ENCODE measurements at regions not wholly inside any gene's neighbourhood (a gene's known extent, or its start where the extent isn't known, plus 50 kb on each side); places are given as distances from the start of the nearest gene placed in this dataset.
"Not testable (repeated sequence)": the region's sequence is repeated elsewhere in the genome, so short reads cannot be mapped to it uniquely, and the experiment has no call there.

DNA sequence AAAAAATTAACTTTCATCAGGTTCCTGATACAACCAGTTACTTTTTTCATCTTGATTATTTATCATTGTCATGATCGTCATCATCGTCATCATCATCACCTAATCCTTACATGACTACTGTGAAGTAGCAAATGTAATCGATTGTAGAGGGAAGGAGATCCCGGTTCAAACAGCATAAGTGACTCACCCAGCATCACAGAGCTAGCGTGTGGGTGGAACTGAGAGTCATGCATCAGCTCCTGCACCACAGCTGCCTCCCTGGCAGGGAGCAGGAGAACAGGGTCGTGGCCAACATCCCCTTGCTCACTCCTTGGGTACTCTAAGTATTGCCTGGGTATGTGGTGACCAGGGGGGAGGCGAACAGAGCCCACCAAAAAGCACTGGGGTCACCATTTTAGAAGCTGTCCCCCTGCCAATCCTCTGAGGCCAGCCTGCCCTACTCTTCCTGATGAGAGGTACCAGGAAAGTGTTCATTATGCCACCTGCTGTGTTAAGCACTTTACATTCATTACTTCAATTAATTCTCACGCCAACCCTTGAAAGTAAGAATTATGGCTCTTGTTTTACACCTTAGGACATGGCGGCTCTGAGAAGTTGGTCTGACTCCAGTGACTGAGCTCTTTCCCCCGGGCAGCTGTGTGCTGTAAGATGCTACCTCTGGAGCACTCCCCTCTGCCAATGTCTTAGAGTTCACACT, 425.2 kb downstream of the CD83 start:
- Histone ChIP-seq H3K27ac (ENCODE audit: low read length) (no peak overlapping the region), H3K36me3 (ENCODE audit: control insufficient read depth, low read depth, low read length) (no peaks in the 10 kb centered on the region), H3K27me3 (ENCODE audit: control insufficient read depth, insufficient read depth, low read length) (no peaks in the 10 kb centered on the region), H3K9ac (ENCODE audit: low read length) (no peak overlapping the region), H3K9me3 (ENCODE audit: control insufficient read depth, low read depth, low read length) (no peaks in the 10 kb centered on the region), H3K4me1 (ENCODE audit: control insufficient read depth, low read depth, low read length) (peaks cover 14% of the 10 kb centered on the region), H3K4me3 (ENCODE audit: low read length) (no peak overlapping the region)

DNA sequence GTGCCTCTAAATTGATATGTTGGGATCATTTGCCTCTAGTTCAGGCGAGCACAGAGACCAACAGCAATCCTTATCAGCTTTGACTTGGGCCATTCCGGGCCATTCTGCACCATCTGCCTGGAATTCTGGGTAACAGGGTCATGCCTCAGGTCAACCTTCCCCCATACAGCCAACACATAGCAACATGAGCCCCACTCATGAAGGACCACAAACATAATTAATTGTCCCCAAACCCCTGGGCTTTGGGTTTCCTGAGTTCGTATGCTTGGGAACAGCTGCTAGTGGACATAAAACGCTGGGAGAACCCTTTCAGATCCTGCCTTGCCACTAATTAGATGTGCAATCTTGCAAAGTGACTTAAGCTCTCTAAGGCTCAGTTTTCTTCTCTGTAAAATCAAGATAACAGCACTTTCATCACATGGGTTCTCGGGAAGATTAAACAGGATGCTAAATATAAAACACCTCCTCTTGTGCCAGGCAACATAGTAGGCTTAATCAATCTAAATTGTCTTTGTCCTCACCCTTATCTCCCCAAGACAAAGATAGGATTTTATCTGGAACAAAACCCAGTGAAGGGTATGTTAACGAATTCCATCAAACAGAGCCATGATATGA, 426.5 kb downstream of the CD83 start:
- H3K9me3 ChIP-seq (ENCODE audit: control insufficient read depth, low read depth, low read length) = no peaks in the 10 kb centered on the region
- H3K27me3 ChIP-seq (ENCODE audit: control insufficient read depth, insufficient read depth, low read length) = no peaks in the 10 kb centered on the region
- H3K36me3 ChIP-seq (ENCODE audit: control insufficient read depth, low read depth, low read length) = no peaks in the 10 kb centered on the region
- H3K4me3 ChIP-seq (ENCODE audit: low read length) = no peak overlapping the region
- H3K9ac ChIP-seq (ENCODE audit: low read length) = no peak overlapping the region
- H3K27ac ChIP-seq (ENCODE audit: low read length) = no peak overlapping the region
- H3K4me1 ChIP-seq (ENCODE audit: control insufficient read depth, low read depth, low read length) = peaks cover 14% of the 10 kb centered on the region

DNA sequence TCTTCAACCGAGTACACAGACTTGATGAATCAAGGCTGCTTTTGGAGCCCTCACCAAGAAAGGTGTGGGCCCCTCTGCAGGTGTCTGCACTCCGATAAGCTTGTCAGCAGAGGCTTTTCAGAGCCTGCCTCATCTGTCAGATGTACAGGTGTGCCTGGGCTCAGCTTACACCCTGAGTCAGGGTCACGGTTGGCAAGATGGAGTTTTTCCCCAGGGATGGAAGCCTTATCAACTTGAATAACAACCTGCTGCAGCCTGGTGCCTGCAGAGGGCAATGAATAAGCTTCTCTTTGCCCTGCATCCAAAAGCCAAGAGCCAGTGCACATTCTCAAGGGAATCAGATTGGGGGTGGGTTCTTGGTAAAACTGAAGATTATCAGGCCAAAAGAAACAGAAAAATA, 427.1 kb downstream of the CD83 start:
- H3K27ac ChIP-seq (ENCODE audit: low read length) = no peak overlapping the region
- H3K9ac ChIP-seq (ENCODE audit: low read length) = no peak overlapping the region
- H3K27me3 ChIP-seq (ENCODE audit: control insufficient read depth, insufficient read depth, low read length) = no peaks in the 10 kb centered on the region
- H3K4me3 ChIP-seq (ENCODE audit: low read length) = no peak overlapping the region
- H3K36me3 ChIP-seq (ENCODE audit: control insufficient read depth, low read depth, low read length) = no peaks in the 10 kb centered on the region
- H3K4me1 ChIP-seq (ENCODE audit: control insufficient read depth, low read depth, low read length) = peaks cover 18% of the 10 kb centered on the region
- H3K9me3 ChIP-seq (ENCODE audit: control insufficient read depth, low read depth, low read length) = no peaks in the 10 kb centered on the region

DNA sequence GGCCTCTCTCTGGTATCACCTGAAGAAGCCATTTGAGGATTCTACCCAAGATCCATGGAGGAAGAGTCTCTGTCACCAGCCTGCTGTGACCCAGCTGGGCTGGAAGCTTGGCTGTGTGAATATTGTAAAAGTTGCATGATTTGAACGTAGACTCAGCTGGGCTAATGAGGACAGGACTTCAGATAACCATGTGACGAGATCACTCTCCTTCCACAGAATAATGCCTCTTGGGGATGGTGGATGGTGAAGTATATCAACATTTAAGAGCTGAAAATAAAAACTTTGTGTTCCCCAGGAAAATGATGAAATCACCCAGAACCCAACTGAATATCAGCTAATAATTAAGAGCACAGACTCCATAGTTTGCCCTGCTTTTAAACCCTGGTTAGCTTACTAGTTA, 427.9 kb downstream of the CD83 start:
- H3K27me3 ChIP-seq (ENCODE audit: control insufficient read depth, insufficient read depth, low read length) = no peaks in the 10 kb centered on the region
- H3K9me3 ChIP-seq (ENCODE audit: control insufficient read depth, low read depth, low read length) = no peaks in the 10 kb centered on the region
- H3K36me3 ChIP-seq (ENCODE audit: control insufficient read depth, low read depth, low read length) = no peaks in the 10 kb centered on the region
- no peak overlapping the region for H3K9ac ChIP-seq (ENCODE audit: low read length)
- H3K27ac ChIP-seq (ENCODE audit: low read length) = no peak overlapping the region
- H3K4me1 ChIP-seq (ENCODE audit: control insufficient read depth, low read depth, low read length) = peaks cover 16% of the 10 kb centered on the region
- no peak overlapping the region for H3K4me3 ChIP-seq (ENCODE audit: low read length)

DNA sequence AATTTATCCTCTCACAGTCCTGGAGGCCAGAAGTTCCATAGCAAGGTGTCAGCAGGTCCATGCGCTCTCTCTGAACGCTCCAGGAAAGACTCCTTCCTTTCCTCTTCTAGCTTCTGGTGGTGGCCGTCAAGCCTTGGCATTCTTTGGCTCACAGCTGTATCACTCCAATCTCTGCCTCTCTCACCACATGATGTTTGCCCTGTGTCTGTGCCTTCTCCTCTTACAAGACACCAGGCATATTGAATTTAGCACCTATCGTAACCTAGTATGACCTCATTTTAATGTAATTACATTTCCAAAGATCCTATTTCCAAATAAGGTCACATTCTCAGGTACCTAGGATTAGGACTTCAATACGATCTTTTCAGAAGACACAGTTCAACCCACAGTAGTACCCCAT, 428.5 kb downstream of the CD83 start:
- Histone ChIP-seq H3K36me3 (ENCODE audit: control insufficient read depth, low read depth, low read length) (no peaks in the 10 kb centered on the region), H3K27ac (ENCODE audit: low read length) (no peak overlapping the region), H3K9ac (ENCODE audit: low read length) (no peak overlapping the region), H3K4me1 (ENCODE audit: control insufficient read depth, low read depth, low read length) (peaks cover 11% of the 10 kb centered on the region), H3K27me3 (ENCODE audit: control insufficient read depth, insufficient read depth, low read length) (no peaks in the 10 kb centered on the region), H3K9me3 (ENCODE audit: control insufficient read depth, low read depth, low read length) (no peaks in the 10 kb centered on the region), H3K4me3 (ENCODE audit: low read length) (no peak overlapping the region)

DNA sequence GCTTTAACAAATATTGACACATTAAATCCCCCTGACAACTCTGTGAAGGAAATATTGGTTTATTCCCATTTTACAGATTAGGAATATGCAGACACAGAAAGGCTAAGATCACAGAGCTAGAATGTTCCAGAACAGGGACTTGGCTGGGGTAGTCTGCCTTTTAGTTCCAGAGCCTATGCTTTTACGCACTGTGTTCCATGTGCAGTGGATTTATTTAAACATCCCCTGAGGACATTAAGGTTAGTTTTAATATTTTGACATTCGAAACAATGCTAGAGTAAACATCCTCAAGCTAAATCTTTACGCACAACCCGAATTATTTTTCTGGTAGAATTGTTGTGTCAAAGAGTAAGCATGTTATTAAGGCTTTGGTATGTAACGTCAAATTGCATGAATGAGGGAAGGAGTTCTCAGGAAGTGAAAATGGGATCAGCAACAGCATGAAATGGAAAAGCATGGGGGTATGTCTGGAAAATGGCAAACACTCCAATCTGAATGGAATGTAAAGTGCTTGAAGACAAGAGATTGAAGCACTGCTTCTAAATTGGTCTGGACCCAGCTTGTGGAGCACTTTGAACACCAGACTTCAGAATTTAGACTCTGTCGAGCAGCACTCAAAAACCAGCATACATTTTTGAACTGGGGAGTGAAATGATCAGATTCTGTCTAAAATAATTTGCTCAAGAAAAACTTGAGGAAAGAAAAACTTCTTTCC, 429.9 kb downstream of the CD83 start:
- Histone ChIP-seq H3K4me3 (ENCODE audit: low read length) (no peak overlapping the region), H3K4me1 (ENCODE audit: control insufficient read depth, low read depth, low read length) (peaks cover 4% of the 10 kb centered on the region), H3K36me3 (ENCODE audit: control insufficient read depth, low read depth, low read length) (no peaks in the 10 kb centered on the region), H3K27me3 (ENCODE audit: control insufficient read depth, insufficient read depth, low read length) (no peaks in the 10 kb centered on the region), H3K27ac (ENCODE audit: low read length) (no peak overlapping the region), H3K9ac (ENCODE audit: low read length) (no peak overlapping the region), H3K9me3 (ENCODE audit: control insufficient read depth, low read depth, low read length) (no peaks in the 10 kb centered on the region)

DNA sequence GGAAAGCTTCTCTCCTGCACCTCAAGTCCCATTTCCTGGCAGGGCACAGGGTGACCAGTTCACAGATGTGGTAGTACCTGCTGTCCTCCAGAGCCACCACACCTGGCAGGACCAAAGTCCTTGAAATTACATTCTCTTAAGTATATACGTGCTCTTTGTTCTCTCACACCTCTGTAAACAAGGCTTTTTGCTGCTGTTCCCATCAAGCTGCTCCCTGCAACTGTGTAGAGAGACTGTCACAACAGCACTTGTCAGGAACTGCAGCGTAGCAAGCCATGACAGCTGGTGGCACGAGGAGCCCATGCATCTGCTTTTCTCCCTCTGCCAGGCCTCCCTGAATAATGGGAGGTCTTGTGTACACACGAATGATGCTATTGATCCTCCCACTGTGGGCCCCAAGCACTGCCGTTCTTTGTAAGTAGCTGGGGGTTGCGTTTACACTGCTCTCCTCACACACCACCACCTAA, 431.8 kb downstream of the CD83 start:
- H3K27ac ChIP-seq (ENCODE audit: low read length) = no peak overlapping the region
- no peaks in the 10 kb centered on the region for H3K36me3 ChIP-seq (ENCODE audit: control insufficient read depth, low read depth, low read length)
- H3K9ac ChIP-seq (ENCODE audit: low read length) = no peak overlapping the region
- H3K9me3 ChIP-seq (ENCODE audit: control insufficient read depth, low read depth, low read length) = no peaks in the 10 kb centered on the region
- H3K4me1 ChIP-seq (ENCODE audit: control insufficient read depth, low read depth, low read length) = peaks cover 4% of the 10 kb centered on the region
- H3K4me3 ChIP-seq (ENCODE audit: low read length) = no peak overlapping the region
- H3K27me3 ChIP-seq (ENCODE audit: control insufficient read depth, insufficient read depth, low read length) = no peaks in the 10 kb centered on the region

DNA sequence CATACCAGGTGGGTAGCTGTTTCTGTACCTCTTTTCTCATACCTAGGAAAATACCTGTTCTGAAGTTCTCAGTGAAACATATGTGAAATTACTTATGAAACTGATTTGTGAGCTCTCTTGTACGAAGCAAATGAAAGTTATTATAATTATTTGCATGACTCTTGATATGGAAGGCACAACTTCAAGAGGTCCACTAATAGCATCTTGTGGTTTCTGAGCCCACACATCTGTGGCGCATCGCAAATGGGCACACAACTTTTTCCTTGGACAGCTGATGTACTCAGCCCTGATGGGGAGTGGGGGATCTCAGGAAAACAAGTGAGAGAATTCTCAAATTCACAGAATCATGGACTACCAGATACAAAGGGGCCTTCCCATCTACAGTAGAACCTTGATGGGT, 432.3 kb downstream of the CD83 start:
- no peak overlapping the region for H3K27ac ChIP-seq (ENCODE audit: low read length)
- no peak overlapping the region for H3K9ac ChIP-seq (ENCODE audit: low read length)
- no peak overlapping the region for H3K4me3 ChIP-seq (ENCODE audit: low read length)

DNA sequence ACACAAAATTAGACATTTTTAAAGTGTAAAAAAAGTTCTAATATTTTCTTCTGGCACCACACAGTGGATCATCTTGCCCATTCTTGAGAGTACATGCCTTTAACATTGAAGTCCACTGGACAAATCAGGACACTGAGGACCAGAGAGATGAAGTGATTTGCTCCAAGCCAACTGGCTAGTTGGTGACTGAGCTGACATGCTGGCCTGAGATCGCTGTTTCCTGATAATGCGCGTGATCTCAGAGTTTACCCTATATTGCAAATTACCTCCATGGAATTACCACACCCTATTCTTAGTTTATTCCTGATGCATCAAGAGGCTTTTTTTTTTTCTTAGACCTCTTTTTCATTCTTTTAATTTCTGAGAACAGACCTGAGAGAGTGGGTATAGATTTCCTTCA, 432.8 kb downstream of the CD83 start:
- no peak overlapping the region for H3K4me3 ChIP-seq (ENCODE audit: low read length)
- H3K27ac ChIP-seq (ENCODE audit: low read length) = no peak overlapping the region

More for the DNA sequence above, 432.3 kb downstream of the CD83 start:
- H3K9me3 ChIP-seq (ENCODE audit: control insufficient read depth, low read depth, low read length) = no peaks in the 10 kb centered on the region
- H3K4me1 ChIP-seq (ENCODE audit: control insufficient read depth, low read depth, low read length) = peaks cover 4% of the 10 kb centered on the region
- no peaks in the 10 kb centered on the region for H3K36me3 ChIP-seq (ENCODE audit: control insufficient read depth, low read depth, low read length)
- no peaks in the 10 kb centered on the region for H3K27me3 ChIP-seq (ENCODE audit: control insufficient read depth, insufficient read depth, low read length)

DNA sequence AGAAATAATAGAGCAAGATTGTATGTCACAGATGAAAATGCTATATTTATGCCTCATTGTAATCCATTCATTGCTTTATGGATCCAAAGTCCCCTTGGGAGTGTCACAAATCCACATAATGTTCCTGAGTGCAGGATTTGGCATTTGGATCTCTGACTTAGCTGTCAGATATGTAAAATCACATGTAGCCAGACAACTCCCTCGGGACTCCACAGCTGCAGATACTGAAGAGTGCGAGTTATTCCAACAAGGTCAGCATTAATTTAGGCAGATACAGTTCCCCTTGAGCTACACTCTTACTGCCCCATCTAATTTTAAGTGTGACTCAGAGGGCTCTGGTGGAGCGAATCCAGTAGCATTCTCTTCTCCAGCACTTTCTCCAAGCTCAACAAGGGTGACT, 433.2 kb downstream of the CD83 start:
- peaks cover 4% of the 10 kb centered on the region for H3K4me1 ChIP-seq (ENCODE audit: control insufficient read depth, low read depth, low read length)
- H3K36me3 ChIP-seq (ENCODE audit: control insufficient read depth, low read depth, low read length) = no peaks in the 10 kb centered on the region
- no peak overlapping the region for H3K4me3 ChIP-seq (ENCODE audit: low read length)
- H3K27ac ChIP-seq (ENCODE audit: low read length) = no peak overlapping the region
- H3K9ac ChIP-seq (ENCODE audit: low read length) = no peak overlapping the region
- no peaks in the 10 kb centered on the region for H3K27me3 ChIP-seq (ENCODE audit: control insufficient read depth, insufficient read depth, low read length)
- no peaks in the 10 kb centered on the region for H3K9me3 ChIP-seq (ENCODE audit: control insufficient read depth, low read depth, low read length)

More for the DNA sequence above, 432.8 kb downstream of the CD83 start:
- Histone ChIP-seq H3K9ac (ENCODE audit: low read length) (no peak overlapping the region), H3K36me3 (ENCODE audit: control insufficient read depth, low read depth, low read length) (no peaks in the 10 kb centered on the region), H3K27me3 (ENCODE audit: control insufficient read depth, insufficient read depth, low read length) (no peaks in the 10 kb centered on the region), H3K4me1 (ENCODE audit: control insufficient read depth, low read depth, low read length) (peaks cover 4% of the 10 kb centered on the region), H3K9me3 (ENCODE audit: control insufficient read depth, low read depth, low read length) (no peaks in the 10 kb centered on the region)

DNA sequence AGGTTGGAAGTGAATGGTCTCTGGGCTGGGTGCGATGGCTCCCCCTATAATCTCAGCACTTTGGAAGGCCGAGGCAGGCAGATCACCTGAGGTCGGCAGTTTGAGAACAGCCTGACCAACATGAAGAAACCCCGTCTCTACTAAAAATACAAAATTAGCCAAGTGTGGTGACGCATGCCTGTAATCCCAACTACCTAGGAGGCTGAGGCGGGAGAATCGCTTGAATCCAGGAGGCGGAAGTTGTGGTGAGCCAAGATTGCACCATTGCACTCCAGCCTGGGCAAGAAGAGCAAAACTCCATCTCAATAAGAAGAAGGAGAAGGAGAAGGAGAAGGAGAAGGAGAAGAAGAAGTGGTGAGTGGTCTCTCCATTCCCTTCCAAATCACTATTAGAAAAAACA, 434.0 kb downstream of the CD83 start:
- H3K9me3 ChIP-seq (ENCODE audit: control insufficient read depth, low read depth, low read length); H3K27ac ChIP-seq (ENCODE audit: low read length); H3K27me3 ChIP-seq (ENCODE audit: control insufficient read depth, insufficient read depth, low read length); H3K4me3 ChIP-seq (ENCODE audit: low read length); H3K36me3 ChIP-seq (ENCODE audit: control insufficient read depth, low read depth, low read length); H3K9ac ChIP-seq (ENCODE audit: low read length); H3K4me1 ChIP-seq (ENCODE audit: control insufficient read depth, low read depth, low read length): not testable (repeated sequence)

Data from iPS-18a (cell line).